Gastroesophageal sphincter (tissue), 3 donors: ENCODE measurements at regions not wholly inside any gene's neighbourhood (a gene's known extent, or its start where the extent isn't known, plus 50 kb on each side); places are given as distances from the start of the nearest gene placed in this dataset.

Experiments used
- EP300 ChIP-seq: sonication (generic); formaldehyde crosslinking; IDR thresholded peaks from one replicate; pipeline ENCODE4 v1.6.1; 2017; ENCODE audit warnings: antibody characterized with exemption, mild to moderate bottlenecking
- POLR2A ChIP-seq, 2 donors: fragments of 450-650 bp; IDR thresholded peaks; one replicate each; pipeline ENCODE4 v1.6.1; 2017; ENCODE audit warnings: antibody characterized with exemption in 2 of 2, mild to moderate bottlenecking in 2 of 2, moderate library complexity in 1 of 2
- TF ChIP-seq, protein P1 (sequence below), 4 experiments: fragments of 200-600 bp in 2 of 4; fragments of 450-650 bp in 2 of 4; sonication (generic) in 1 of 4; IDR thresholded peaks; one replicate each; pipeline ENCODE4 v1.5.1; 2017 to 2019; ENCODE audit warnings: antibody characterized with exemption in 4 of 4, mild to moderate bottlenecking in 2 of 4, moderate library complexity in 2 of 4

DNA sequence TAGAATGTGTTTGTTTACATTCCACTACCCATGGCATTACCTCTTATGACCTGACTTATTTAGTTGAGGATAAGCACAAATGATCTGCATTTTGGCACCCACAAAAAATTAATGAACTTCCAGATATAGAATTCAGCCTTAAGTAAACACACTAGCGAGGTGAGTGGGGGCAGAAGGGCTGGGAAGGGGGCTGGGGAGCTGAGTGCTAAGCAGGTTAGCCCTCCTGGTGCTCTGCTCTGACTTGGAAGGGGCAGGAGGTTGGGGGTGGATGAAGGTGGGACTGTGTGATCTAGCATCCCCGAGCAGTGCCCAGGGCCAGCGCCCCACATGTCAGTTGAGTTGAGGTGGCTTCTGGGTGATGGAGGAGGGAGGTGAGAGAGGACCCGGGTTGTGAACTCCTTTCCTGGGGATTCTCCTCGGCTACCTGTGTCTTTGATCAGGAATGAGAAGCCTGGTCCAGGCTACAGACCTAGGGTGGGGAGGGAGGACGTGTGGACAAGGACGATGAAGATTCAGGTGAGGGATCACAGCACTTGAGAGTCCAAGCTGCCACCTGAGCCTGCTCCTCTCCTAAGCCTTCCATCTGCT is 178.6 kb upstream of the SMAD3 start:
- TF ChIP-seq, protein P1, sequence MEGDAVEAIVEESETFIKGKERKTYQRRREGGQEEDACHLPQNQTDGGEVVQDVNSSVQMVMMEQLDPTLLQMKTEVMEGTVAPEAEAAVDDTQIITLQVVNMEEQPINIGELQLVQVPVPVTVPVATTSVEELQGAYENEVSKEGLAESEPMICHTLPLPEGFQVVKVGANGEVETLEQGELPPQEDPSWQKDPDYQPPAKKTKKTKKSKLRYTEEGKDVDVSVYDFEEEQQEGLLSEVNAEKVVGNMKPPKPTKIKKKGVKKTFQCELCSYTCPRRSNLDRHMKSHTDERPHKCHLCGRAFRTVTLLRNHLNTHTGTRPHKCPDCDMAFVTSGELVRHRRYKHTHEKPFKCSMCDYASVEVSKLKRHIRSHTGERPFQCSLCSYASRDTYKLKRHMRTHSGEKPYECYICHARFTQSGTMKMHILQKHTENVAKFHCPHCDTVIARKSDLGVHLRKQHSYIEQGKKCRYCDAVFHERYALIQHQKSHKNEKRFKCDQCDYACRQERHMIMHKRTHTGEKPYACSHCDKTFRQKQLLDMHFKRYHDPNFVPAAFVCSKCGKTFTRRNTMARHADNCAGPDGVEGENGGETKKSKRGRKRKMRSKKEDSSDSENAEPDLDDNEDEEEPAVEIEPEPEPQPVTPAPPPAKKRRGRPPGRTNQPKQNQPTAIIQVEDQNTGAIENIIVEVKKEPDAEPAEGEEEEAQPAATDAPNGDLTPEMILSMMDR (IDR thresholded peaks at IDR 0.05): no peak
- TF ChIP-seq EP300 (no peak), POLR2A (IDR thresholded peaks at IDR 0.05) (no peak)
